Activated T-cell treated with anti-CD3 and anti-CD28 coated beads for 24 hours (primary cell): ENCODE measurements at regions not wholly inside any gene's neighbourhood (a gene's known extent, or its start where the extent isn't known, plus 50 kb on each side); places are given as distances from the start of the nearest gene placed in this dataset.

Experiments
- DNase-seq: peaks from one replicate; pipeline ENCODE4 v3.0.0-alpha.2; 2020; ENCODE audit warnings: low read depth

- no peak for DNase-seq
Observed at GRCh38 chr3:127374086-127375010, 86.5 kb upstream of the PRR20G start.

GRCh38 chr3:127373441-127374085 lies 85.7 kb upstream of the PRR20G start:
- DNase-seq, result no peak

GRCh38 chr3:127371846-127372245 lies 84.0 kb upstream of the PRR20G start:
- DNase-seq, result no peak

- DNase-seq, result no peak
Observed at GRCh38 chr3:127371334-127371733, 83.5 kb upstream of the PRR20G start.

GRCh38 chr3:127370906-127371305 lies 83.1 kb upstream of the PRR20G start:
- DNase-seq, result no peak

- no peak for DNase-seq
Observed at GRCh38 chr3:127369356-127369935, 81.6 kb upstream of the PRR20G start.

GRCh38 chr3:127368186-127369032 lies 80.6 kb upstream of the PRR20G start:
- DNase-seq, result no peak

GRCh38 chr3:127367593-127367992 lies 79.7 kb upstream of the PRR20G start:
- DNase-seq, result no peak

GRCh38 chr3:127366383-127366782 lies 78.5 kb upstream of the PRR20G start:
- DNase-seq, result no peak

- no peak for DNase-seq
Observed at GRCh38 chr3:127365163-127365798, 77.4 kb upstream of the PRR20G start.

- no peak for DNase-seq
Observed at GRCh38 chr3:127363891-127364290, 76.0 kb upstream of the PRR20G start.

- no peak for DNase-seq
Observed at GRCh38 chr3:127363171-127363570, 75.3 kb upstream of the PRR20G start.

- no peak for DNase-seq
Observed at GRCh38 chr3:127360647-127361046, 72.8 kb upstream of the PRR20G start.

- no peak for DNase-seq
Observed at GRCh38 chr3:127358641-127359040, 70.8 kb upstream of the PRR20G start.

- DNase-seq, result no peak
Observed at GRCh38 chr3:127356381-127356780, 68.5 kb upstream of the PRR20G start.

GRCh38 chr3:127354761-127355160 lies 66.9 kb upstream of the PRR20G start:
- no peak for DNase-seq

GRCh38 chr3:127352612-127353011 lies 64.8 kb upstream of the PRR20G start:
- DNase-seq, result no peak

GRCh38 chr3:127351775-127352350 lies 64.0 kb upstream of the PRR20G start:
- no peak for DNase-seq

GRCh38 chr3:127351321-127351720 lies 63.5 kb upstream of the PRR20G start:
- DNase-seq, result no peak

- no peak for DNase-seq
Observed at GRCh38 chr3:127350172-127351050, 62.6 kb upstream of the PRR20G start.
